ENCODE measurements at regions not wholly inside any gene's neighbourhood (a gene's known extent, or its start where the extent isn't known, plus 50 kb on each side); places are given as distances from the start of the nearest gene placed in this dataset.

GRCh38 chr13:26864576-26864975 lies 104.0 kb upstream of the GPR12 start:
- TF ChIP-seq CTCF (IDR thresholded peaks at IDR 0.05) (no peak), ZFX (IDR thresholded peaks at IDR 0.05; ENCODE audit: borderline replicate concordance) (no peak)

Measured in 22Rv1 (cell line).